ENCODE measurements at regions not wholly inside any gene's neighbourhood (a gene's known extent, or its start where the extent isn't known, plus 50 kb on each side); places are given as distances from the start of the nearest gene placed in this dataset.

DNA sequence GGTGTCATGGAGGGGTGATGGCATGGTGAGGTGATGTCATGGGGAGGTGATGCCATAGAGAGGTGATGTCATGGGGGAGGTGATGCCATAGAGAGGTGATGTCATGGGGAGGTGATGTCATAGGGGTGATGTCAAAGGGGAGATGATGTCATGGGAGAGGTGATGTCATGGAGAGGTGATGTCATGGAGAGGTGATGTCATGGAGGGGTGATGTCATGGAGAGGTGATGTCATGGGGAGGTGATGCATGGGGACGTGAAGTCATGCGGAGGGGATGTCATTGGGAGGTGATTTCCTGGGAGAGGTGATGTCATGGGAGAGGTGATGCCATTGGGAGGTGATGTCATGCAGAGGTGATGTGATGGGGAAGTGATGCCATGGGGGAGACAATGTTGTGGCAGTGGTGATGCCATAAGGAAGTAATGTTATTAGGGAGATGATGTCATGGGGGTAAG, 92.1 kb upstream of the C1orf174 start:
- H3K27me3 ChIP-seq: peaks cover 0 to 62% (median 0%) of the 10 kb centered on the region in 4 donors
- intact Hi-C loops (cut with DNase I): no loop called here
- 96% methylated on average over 2 of the region's 2 CpGs for WGBS
- H3K9me3 ChIP-seq: no peaks in the 10 kb centered on the region
- H3K27ac ChIP-seq (replicated peaks in 1 of 4): no peak overlapping the region
- no peak overlapping the region for H3K4me3 ChIP-seq
- no peaks in the 10 kb centered on the region for H3K36me3 ChIP-seq
- no peak for TF ChIP-seq CTCF (IDR thresholded peaks at IDR 0.05)
- TF ChIP-seq EP300 (IDR thresholded peaks at IDR 0.05): no peak
- TF ChIP-seq POLR2AphosphoS5 (IDR thresholded peaks at IDR 0.05): no peak
- TF ChIP-seq POLR2A (IDR thresholded peaks at IDR 0.05; ENCODE audit: low read depth): no peak
- no peaks in the 10 kb centered on the region for H3K4me1 ChIP-seq
- DNase-seq (ENCODE audit: extremely low spot score): no peak

DNA sequence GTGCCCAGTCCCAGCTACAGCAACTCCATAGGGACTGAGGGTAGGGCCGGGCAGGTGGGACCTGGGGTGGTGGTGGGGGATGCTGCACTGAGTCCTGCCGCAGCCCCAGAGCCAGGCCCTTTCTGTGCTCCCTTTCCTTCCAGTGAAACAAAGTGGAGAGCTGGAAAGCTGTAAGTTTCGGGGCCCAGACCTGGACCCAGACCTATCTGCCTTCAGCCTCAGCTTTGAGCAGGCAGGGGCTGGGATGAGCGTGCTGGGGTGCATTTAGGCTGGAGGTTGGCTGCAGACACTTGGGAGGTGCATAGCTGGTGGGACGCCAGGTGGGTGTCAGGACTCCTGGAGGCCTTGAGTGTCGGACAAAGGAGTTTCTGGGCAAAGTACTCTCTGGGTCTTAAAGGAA, 92.7 kb upstream of the C1orf174 start:
- H3K4me3 ChIP-seq: no peak overlapping the region
- DNase-seq (ENCODE audit: extremely low spot score): no peak
- no peak for TF ChIP-seq POLR2AphosphoS5 (IDR thresholded peaks at IDR 0.05)
- no peak for TF ChIP-seq CTCF (IDR thresholded peaks at IDR 0.05)
- TF ChIP-seq POLR2A (IDR thresholded peaks at IDR 0.05; ENCODE audit: low read depth): no peak
- no peak for TF ChIP-seq EP300 (IDR thresholded peaks at IDR 0.05)
- no peaks in the 10 kb centered on the region for H3K36me3 ChIP-seq
- H3K27me3 ChIP-seq: peaks cover 0 to 62% (median 0%) of the 10 kb centered on the region in 4 donors
- H3K9me3 ChIP-seq: no peaks in the 10 kb centered on the region
- H3K4me1 ChIP-seq: no peaks in the 10 kb centered on the region
- 65% methylated on average over 5 of the region's 6 CpGs for WGBS
- intact Hi-C loops (cut with DNase I): no loop called here
- no peak overlapping the region for H3K27ac ChIP-seq (replicated peaks in 1 of 4)

DNA sequence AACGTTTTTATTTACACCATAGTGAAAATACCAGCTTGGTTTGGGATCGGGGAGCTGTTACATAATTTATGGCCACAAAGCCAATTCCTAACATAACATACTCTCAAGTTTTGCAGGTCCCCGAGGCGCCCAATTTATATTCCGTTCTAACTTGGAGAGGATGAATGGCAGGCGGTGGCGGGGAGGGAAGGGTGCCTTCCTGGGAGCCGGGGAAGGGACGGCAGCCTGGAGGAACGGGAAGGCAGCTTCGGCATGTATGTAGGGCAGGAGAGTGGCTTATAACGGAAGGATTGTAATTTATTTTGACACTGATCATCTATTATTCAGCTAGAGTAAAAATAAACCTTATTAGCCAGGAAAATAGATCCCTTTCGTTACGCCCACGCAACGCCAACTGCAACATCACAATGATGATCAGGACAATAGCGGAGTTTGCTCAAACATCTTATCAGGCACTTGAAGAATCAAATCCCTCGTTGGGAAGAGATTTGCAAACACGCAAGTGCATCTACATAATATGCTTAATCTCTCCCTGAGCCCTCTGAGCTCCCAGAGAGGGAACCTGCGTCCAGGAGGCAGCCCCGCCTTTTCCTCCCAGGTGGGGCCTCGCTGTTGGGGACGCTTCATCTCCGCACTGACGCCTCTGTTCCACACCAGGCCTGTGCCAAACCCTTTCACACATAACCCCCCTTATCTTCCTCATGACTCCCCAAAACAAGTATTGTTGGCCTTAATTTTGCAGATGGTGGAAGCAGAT, 93.7 kb upstream of the C1orf174 start:
- Histone ChIP-seq H3K9me3 (no peaks in the 10 kb centered on the region), H3K4me1 (no peaks in the 10 kb centered on the region), H3K4me3 (no peak overlapping the region), H3K27ac (replicated peaks in 1 of 4) (no peak overlapping the region), H3K36me3 (no peaks in the 10 kb centered on the region), H3K27me3 (peaks cover 0 to 70% (median 0%) of the 10 kb centered on the region in 4 donors)
- intact Hi-C loops (cut with DNase I): no loop called here
- no peak for TF ChIP-seq POLR2AphosphoS5 (IDR thresholded peaks at IDR 0.05)
- TF ChIP-seq EP300 (IDR thresholded peaks at IDR 0.05): no peak
- TF ChIP-seq POLR2A (IDR thresholded peaks at IDR 0.05; ENCODE audit: low read depth): no peak
- no peak for TF ChIP-seq CTCF (IDR thresholded peaks at IDR 0.05)
- WGBS: 70% methylated on average over 25 of the region's 25 CpGs
- DNase-seq (ENCODE audit: extremely low spot score): no peak

DNA sequence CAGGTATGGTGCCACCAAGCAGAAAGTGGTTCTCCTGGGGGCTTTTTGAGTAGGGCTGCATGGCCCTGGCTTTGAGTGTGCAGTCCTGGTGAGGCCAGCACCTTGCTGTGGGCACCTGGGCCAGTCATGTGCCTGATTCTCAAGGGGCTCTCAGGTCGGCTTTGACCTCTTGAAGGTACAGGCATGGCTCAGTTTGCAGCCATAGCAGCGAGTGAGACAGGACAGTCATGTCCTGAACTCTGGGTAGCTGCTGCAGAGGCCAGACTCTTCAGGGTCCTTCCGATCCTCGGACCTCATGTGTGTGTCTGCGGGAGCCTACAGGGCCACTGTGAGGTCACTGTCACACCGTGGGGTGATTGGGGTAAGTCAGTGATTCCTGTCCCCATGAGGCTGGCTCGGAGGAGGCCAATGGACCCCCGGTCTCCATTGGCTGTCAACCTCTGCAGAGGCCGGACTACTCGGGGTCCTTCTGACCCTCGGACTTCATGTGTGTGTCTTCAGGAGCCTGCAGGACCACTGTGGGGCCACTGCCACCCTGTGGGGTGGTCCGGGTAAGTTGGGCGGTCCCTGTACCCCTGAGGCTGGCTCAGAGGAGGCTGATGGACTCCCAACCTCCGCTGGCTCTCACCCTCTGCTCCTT, 95.2 kb upstream of the C1orf174 start:
- H3K9me3 ChIP-seq: no peaks in the 10 kb centered on the region
- intact Hi-C loops (cut with DNase I): no loop called here
- peaks cover 0 to 82% (median 0%) of the 10 kb centered on the region in 4 donors for H3K27me3 ChIP-seq
- no peaks in the 10 kb centered on the region for H3K36me3 ChIP-seq
- TF ChIP-seq CTCF (IDR thresholded peaks at IDR 0.05) (no peak), EP300 (IDR thresholded peaks at IDR 0.05) (no peak)
- WGBS: 84% methylated on average over 10 of the region's 14 CpGs
- DNase-seq (ENCODE audit: extremely low spot score): no peak
- H3K4me1 ChIP-seq: no peaks in the 10 kb centered on the region
- H3K27ac ChIP-seq (replicated peaks in 1 of 4): no peak overlapping the region
- no peak overlapping the region for H3K4me3 ChIP-seq
